ENCODE measurements at regions not wholly inside any gene's neighbourhood (a gene's known extent, or its start where the extent isn't known, plus 50 kb on each side); places are given as distances from the start of the nearest gene placed in this dataset.

GRCh38 chr3:30945291-30945690 is 50.8 kb upstream of the GADL1 start:
- DNase-seq: no peak

DNA sequence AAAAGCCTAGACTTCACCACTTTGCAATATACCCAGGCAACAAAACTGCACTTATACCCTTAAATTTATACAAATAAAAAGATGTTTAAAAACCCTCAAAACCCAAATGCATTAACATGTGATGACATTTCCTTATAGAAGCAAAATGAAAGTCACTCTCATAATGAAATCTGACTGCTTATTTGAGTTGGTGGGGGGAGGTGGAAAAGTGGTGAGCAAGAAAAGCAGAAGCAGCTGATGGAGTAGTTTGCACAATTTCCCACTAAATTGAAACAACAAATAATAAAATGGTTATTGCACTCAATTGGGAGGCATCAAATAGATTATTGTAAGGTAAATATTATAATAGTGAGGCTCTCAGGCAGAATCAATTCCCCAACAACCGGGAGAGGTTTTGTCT is 54.0 kb upstream of the GADL1 start:
- no peak for DNase-seq

GRCh38 chr3:30951826-30952225 is 57.4 kb upstream of the GADL1 start:
- no peak for DNase-seq

- no peak for DNase-seq
Observed at GRCh38 chr3:30952786-30953185, 58.3 kb upstream of the GADL1 start.

GRCh38 chr3:30954426-30954825 is 60.0 kb upstream of the GADL1 start:
- no peak for DNase-seq

GRCh38 chr3:30962084-30962483 is 67.6 kb upstream of the GADL1 start:
- no peak for DNase-seq

GRCh38 chr3:30962493-30962892 is 68.0 kb upstream of the GADL1 start:
- DNase-seq: no peak

GRCh38 chr3:30963223-30963722 is 68.8 kb upstream of the GADL1 start:
- DNase-seq: no peak

GRCh38 chr3:30964612-30965011 is 70.2 kb upstream of the GADL1 start:
- DNase-seq: no peak

DNA sequence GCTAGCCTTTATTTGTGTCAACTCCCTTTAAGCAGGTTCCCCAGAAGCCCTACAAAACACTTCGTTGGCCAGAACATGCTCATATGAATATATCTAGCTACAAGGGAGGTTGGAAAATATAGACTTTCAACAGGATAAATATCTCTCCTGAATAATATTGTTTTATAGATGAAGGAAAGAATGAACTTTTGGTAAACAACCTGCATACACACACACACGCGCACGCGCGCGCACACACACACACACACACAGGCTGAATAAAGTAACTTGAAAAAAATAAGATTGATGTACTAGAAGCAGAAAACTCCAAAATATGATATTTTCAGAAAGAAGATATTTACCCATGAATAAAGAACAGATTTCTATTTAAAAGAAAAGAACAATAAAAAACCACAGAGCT is 72.4 kb upstream of the GADL1 start:
- DNase-seq: no peak

GRCh38 chr3:30970183-30970582 is 75.7 kb upstream of the GADL1 start:
- no peak for DNase-seq

- DNase-seq: no peak
Observed at GRCh38 chr3:30972449-30972848, 78.0 kb upstream of the GADL1 start.

DNA sequence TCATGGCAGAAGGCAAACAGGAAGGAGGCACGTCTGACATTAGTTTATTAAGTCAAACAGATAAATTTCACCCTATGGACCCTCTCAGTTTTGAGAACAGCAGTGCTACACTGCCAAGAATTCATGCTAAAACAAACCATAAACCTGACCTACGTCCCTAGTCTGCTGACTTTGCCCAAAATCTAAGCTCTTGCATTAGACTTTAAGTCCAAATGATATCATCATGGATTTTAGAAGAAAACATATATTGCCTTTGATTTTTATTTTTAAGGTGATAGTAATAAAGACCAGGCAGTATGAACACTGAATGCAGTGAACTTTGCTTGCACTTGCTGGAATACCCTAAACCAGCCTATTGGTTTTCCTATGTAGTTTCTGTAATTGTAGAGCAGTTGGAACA is 79.6 kb upstream of the GADL1 start:
- no peak for DNase-seq

DNA sequence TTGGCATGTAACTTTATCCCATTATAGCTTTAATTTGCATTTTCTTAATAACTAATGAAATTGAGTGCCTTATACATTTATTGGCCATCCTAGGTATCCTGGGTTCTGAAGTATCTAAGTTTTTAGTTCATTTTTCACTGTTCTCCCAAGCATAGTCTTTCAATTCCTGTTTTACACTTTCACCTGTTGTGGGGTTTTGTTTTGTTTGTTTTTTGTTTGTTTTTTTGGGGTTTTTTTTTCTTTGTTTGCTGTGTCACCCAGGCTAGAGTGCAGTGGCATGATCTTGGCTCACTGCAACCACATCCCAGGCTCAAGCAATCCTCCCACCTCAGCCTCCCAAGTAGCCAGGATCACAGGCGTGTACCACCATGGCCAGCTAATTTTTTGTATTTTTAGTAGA is 83.1 kb upstream of the GADL1 start:
- no peak for DNase-seq

GRCh38 chr3:30980993-30981392 is 86.5 kb upstream of the GADL1 start:
- DNase-seq: no peak

DNA sequence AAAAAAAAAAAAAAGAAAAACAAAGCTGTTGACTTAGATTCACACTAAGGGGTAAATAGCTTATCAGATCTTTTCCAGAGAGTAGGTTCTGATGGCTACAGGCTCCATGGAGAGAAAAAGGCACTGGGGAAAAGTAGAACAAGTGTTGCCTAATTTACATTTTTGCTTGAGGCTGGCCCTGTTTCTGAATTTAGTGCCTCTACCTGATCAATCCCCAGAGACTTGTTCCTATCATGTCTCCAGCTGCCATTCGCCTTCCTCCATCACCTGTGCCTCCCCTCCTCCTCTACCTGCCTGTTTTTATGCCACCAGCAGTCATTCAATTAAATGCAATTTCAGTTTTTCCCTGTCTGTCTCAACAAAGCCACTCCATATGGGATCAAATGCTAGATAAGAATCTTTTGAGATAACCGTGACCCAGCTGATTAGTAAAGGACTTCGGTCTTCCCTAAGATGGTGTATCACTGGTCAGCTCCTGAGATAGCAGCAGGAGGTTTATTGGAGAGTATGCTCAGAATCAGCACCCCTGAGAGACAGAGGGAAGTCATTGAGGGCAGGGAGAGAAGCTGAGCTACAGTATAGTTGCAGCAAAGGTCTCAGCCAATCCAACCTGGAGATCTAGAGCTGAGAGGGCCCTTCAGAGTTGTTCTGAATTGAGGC is 88.1 kb upstream of the GADL1 start:
- no peak for DNase-seq

DNA sequence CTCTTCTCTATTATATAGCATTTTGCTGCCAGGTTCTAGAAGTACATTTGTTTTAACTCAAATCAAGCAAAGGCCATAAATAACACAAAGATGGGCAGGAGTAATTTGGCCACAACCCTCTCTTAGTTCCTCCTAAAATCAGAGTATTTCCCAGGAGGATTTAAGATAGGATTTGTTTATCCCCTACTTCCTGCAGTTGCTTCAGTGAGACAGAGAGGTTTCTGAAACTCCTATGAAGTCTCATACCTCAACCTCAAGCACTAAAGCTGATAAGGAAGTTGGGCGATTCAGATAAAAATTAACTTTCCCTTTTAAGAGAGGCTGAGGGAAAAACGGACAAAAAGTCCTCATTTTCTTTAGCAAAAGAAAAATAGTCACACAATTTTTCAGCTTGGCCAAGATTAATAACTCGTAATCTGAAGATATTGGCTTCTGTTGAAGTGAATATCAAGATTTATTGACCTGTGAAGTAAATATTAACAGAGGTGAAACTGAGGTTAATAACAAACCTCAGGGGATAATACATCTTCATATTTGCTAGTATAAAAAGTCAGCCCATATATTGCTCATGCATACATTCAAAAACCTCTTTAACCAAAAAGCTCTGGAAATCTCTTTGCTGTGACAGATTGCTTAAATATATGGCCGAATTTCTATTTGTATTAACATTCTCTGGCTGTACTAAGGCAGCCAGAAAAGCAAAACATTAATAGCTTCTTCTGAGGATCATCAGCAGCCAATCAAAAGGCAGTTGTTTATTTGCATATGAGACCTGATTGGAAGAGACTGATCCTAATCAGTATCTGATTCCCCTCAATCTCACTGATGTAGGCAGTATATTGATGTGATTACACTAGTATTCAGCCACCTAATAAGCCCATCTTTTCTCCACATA is 90.6 kb upstream of the GADL1 start:
- DNase-seq: no peak

- DNase-seq: no peak
Observed at GRCh38 chr3:30986551-30986950, 92.1 kb upstream of the GADL1 start.

DNA sequence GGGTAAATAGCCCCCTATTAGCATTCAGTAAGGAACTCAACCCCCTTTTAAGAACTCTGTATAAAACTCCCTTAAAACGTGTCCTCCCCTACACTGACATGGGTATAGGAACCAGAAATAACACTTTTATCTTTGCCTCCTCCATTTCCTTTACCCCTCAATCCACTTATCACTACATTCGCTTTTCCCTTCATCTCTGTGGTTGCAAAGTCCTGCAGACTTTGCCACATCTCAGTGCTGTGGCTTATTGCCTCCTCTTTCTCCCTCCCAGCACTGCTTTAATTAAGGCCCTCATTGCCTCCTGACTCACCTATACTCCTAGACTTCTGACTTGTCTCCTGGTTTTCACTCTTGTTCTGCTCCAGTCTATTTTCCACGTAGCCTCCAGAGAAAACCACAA is 94.3 kb upstream of the GADL1 start:
- DNase-seq: no peak

DNA sequence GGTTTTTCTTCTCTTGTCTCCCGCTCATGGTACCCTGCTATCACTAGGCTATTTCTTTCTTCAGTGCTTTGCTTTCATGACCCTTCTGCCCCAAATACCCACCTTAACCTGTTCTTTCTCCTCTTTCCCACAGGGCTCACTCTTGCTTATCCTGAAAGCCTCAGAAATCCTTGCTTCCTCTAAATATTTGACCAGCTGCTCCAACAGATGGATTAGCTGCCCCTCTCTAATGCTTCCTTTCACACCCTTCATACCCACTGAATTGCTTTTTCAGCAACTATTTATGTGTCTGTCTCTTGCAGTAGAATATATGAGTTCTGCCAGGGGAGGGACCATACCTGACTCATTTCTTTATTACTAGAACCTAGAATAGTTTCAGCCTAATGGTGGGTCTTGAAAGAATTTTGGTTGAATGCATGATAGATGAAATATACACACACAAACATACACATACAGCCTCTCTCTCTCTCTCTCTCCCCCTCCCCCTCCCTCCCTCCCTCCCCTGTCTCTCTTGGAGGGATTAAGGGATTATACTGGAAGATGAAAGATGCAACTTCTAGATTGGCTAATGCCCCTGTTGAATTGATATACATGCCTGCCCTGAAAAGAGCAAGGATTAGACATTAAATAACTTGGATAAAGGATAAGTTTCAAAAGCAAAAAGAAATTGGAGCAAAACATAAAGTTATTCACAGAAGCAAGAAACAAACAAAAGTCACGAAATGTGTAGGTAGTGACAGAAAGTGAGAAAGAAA is 95.0 kb upstream of the GADL1 start:
- DNase-seq: no peak

GRCh38 chr3:30996467-30996866 is 102.0 kb upstream of the GADL1 start:
- DNase-seq: no peak

- no peak for DNase-seq
Observed at GRCh38 chr3:31002730-31003129, 108.3 kb upstream of the GADL1 start.

GRCh38 chr3:31004025-31004678 is 109.7 kb upstream of the GADL1 start:
- DNase-seq: no peak
